Keratinocyte (primary cell): ENCODE measurements at regions not wholly inside any gene's neighbourhood (a gene's known extent, or its start where the extent isn't known, plus 50 kb on each side); places are given as distances from the start of the nearest gene placed in this dataset.

Source experiments
- DNase-seq: peaks from one replicate; pipeline ENCODE4 v3.0.0-alpha.2; 2011; ENCODE audit warnings: low read depth, missing footprints, low spot score
- FAIRE-seq: peaks from 2 replicates; lab custom pipeline; 2011; peaks lifted over from hg19 to GRCh38; lab: Jason Lieb, UNC
- H2AFZ ChIP-seq: 2 replicates; pipeline ENCODE4 v1.6.0; 2012; ENCODE audit warnings: low read length, control low read depth, inconsistent platforms; ENCODE audit not compliant: control insufficient read depth
- H3K27ac ChIP-seq: 2 replicates; pipeline ENCODE4 v1.5.1; 2011; ENCODE audit warnings: low read length; ENCODE audit not compliant: control insufficient read depth, insufficient read depth
- H3K27me3 ChIP-seq: 3 replicates; pipeline ENCODE4 v1.6.0; 2011; ENCODE audit warnings: low read length; ENCODE audit not compliant: control insufficient read depth, insufficient read depth; ENCODE audit errors: extremely low read depth
- H3K36me3 ChIP-seq, 2 experiments: 2 replicates in 1 of 2; 3 replicates in 1 of 2; pipeline ENCODE4 v1.5.1; 2011; ENCODE audit warnings: low read length in 2 of 2, mild to moderate bottlenecking in 1 of 2; ENCODE audit not compliant: control insufficient read depth in 2 of 2, insufficient read depth in 2 of 2; ENCODE audit errors: extremely low read depth in 1 of 2
- H3K4me1 ChIP-seq: 3 replicates; pipeline ENCODE4 v1.5.1; 2011; ENCODE audit warnings: low read length; ENCODE audit not compliant: control insufficient read depth, insufficient read depth; ENCODE audit errors: extremely low read depth
- H3K4me2 ChIP-seq: 3 replicates; pipeline ENCODE4 v1.6.0; 2011; ENCODE audit warnings: low read depth, low read length; ENCODE audit not compliant: control insufficient read depth, insufficient read depth; ENCODE audit errors: extremely low read depth
- H3K4me3 ChIP-seq, 3 experiments: fragments of 200-600 bp in 1 of 3; sonication (generic) in 1 of 3; 2 replicates in 2 of 3; 3 replicates in 1 of 3; pipeline ENCODE4 v1.5.1; 2011 to 2016; ENCODE audit warnings: low read length in 3 of 3, mild to moderate bottlenecking in 3 of 3, control low read depth in 2 of 3, inconsistent platforms in 1 of 3, low read depth in 1 of 3, mixed read lengths in 1 of 3, mixed run types in 1 of 3, moderate library complexity in 1 of 3; ENCODE audit not compliant: control insufficient read depth in 2 of 3, insufficient read depth in 2 of 3; ENCODE audit errors: extremely low read depth in 1 of 3
- H3K79me2 ChIP-seq: 2 replicates; pipeline ENCODE4 v1.6.0; 2012; ENCODE audit warnings: low read length; ENCODE audit not compliant: control insufficient read depth, insufficient read depth
- H3K9ac ChIP-seq: 3 replicates; pipeline ENCODE4 v1.6.0; 2011; ENCODE audit warnings: low read length; ENCODE audit not compliant: control insufficient read depth, insufficient read depth; ENCODE audit errors: extremely low read depth
- H3K9me1 ChIP-seq: 3 replicates; pipeline ENCODE4 v1.6.0; 2011; ENCODE audit warnings: low read length; ENCODE audit not compliant: control insufficient read depth, insufficient read depth; ENCODE audit errors: extremely low read depth
- H3K9me3 ChIP-seq: 2 replicates; pipeline ENCODE4 v1.5.1; 2012; ENCODE audit warnings: low read depth, low read length; ENCODE audit not compliant: control insufficient read depth
- H4K20me1 ChIP-seq: 3 replicates; pipeline ENCODE4 v1.6.0; 2011; ENCODE audit warnings: low read length; ENCODE audit not compliant: control insufficient read depth, insufficient read depth; ENCODE audit errors: extremely low read depth
- CTCF ChIP-seq, 3 experiments: IDR thresholded peaks in 1 of 3; conservative IDR thresholded peaks in 1 of 3; optimal IDR thresholded peaks in 1 of 3; 2 replicates in 2 of 3; 3 replicates in 1 of 3; pipeline versions ENCODE3 to v1.5.1; 2011; ENCODE audit warnings: low read length in 3 of 3, mild to moderate bottlenecking in 3 of 3, moderate library complexity in 2 of 3, control low read depth in 1 of 3, inconsistent platforms in 1 of 3; ENCODE audit not compliant: insufficient read depth in 2 of 3; ENCODE audit errors: extremely low read depth in 1 of 3
- EZH2 ChIP-seq: IDR thresholded peaks from one replicate; pipeline ENCODE4 v1.6.1; 2012; ENCODE audit warnings: inconsistent platforms, mild to moderate bottlenecking, low read length, moderate library complexity
- dilution Hi-C: fragments of 300-500 bp; cut with MboI; formaldehyde crosslinking; loops from one replicate; pipeline ENCODE4 v1.7.0; 2020; ENCODE audit warnings: low sequenced_read_pairs; ENCODE audit not compliant: extremely low pct_ligation_motif_present

GRCh38 chr6:14470101-14470500 is 352.5 kb downstream of the CD83 start:
- Histone ChIP-seq H4K20me1 (no peaks in the 10 kb centered on the region), H3K4me1 (no peaks in the 10 kb centered on the region), H3K4me2 (no peak overlapping the region), H3K79me2 (no peaks in the 10 kb centered on the region), H3K27ac (no peak overlapping the region), H3K4me3 (no peak overlapping the region), H3K27me3 (no peaks in the 10 kb centered on the region), H2AFZ (no peak overlapping the region), H3K9me3 (no peaks in the 10 kb centered on the region), H3K9me1 (no peaks in the 10 kb centered on the region), H3K9ac (no peak overlapping the region), H3K36me3 (no peaks in the 10 kb centered on the region)
- no peak for FAIRE-seq
- TF ChIP-seq EZH2 (no peak), CTCF (optimal IDR thresholded peaks at IDR 0.05 in 1 of 3, IDR thresholded peaks at IDR 0.05 in 1 of 3, conservative IDR thresholded peaks at IDR 0.05 in 1 of 3; ENCODE audit: extremely low read depth in 1 of 3, insufficient read depth in 2 of 3, low read length in 3 of 3) (no peak)
- DNase-seq: no peak
- dilution Hi-C loops: no loop called here

DNA sequence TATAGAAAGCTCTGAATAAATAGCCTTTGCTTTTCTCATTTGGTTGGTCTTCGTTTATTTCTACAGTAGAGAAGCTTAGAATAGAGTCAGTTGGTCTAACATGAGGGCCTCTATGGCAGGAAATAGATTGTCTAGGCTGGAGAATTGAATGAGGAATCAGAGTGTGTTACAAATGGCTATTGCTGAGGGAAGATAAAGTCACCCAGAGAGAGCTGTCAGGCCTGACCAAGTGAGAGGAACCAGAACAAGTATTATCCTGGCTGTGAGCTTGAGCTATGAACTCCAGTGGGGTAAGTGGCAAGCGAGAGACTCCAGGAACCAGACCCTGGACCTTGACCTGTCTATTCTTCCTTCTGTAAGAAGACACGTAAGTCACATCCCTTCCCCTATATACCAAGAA is 353.1 kb downstream of the CD83 start:
- FAIRE-seq: no peak

More for the DNA sequence above, 353.1 kb downstream of the CD83 start:
- H3K4me1 ChIP-seq: no peaks in the 10 kb centered on the region
- no peak overlapping the region for H3K4me3 ChIP-seq
- TF ChIP-seq EZH2: no peak
- TF ChIP-seq CTCF (optimal IDR thresholded peaks at IDR 0.05 in 1 of 3, IDR thresholded peaks at IDR 0.05 in 1 of 3, conservative IDR thresholded peaks at IDR 0.05 in 1 of 3; ENCODE audit: extremely low read depth in 1 of 3, insufficient read depth in 2 of 3, low read length in 3 of 3): no peak
- H3K79me2 ChIP-seq: no peaks in the 10 kb centered on the region
- H3K9me1 ChIP-seq: no peaks in the 10 kb centered on the region
- H3K27me3 ChIP-seq: no peaks in the 10 kb centered on the region
- no peak overlapping the region for H3K4me2 ChIP-seq
- no peak overlapping the region for H2AFZ ChIP-seq
- dilution Hi-C loops: no loop called here
- DNase-seq: no peak
- H3K9ac ChIP-seq: no peak overlapping the region
- no peaks in the 10 kb centered on the region for H3K36me3 ChIP-seq
- H4K20me1 ChIP-seq: no peaks in the 10 kb centered on the region
- H3K27ac ChIP-seq: no peak overlapping the region
- H3K9me3 ChIP-seq: no peaks in the 10 kb centered on the region
